ENCODE measurements at regions not wholly inside any gene's neighbourhood (a gene's known extent, or its start where the extent isn't known, plus 50 kb on each side); places are given as distances from the start of the nearest gene placed in this dataset.

- no peak for DNase-seq (ENCODE audit: low spot score)
Observed at GRCh38 chr2:104045071-104045470, 808.8 kb upstream of the POU3F3 start.

- DNase-seq (ENCODE audit: low spot score), result no peak
Observed at GRCh38 chr2:104046466-104046865, 807.4 kb upstream of the POU3F3 start.

- no peak for DNase-seq (ENCODE audit: low spot score)
Observed at GRCh38 chr2:104047516-104047915, 806.4 kb upstream of the POU3F3 start.

- DNase-seq (ENCODE audit: low spot score), result no peak
Observed at GRCh38 chr2:104049438-104049837, 804.5 kb upstream of the POU3F3 start.

GRCh38 chr2:104049981-104050380 lies 803.9 kb upstream of the POU3F3 start:
- no peak for DNase-seq (ENCODE audit: low spot score)

GRCh38 chr2:104050656-104051242 lies 803.2 kb upstream of the POU3F3 start:
- DNase-seq (ENCODE audit: low spot score), result peak; percentile 3

- DNase-seq (ENCODE audit: low spot score), result no peak
Observed at GRCh38 chr2:104051766-104052165, 802.1 kb upstream of the POU3F3 start.

- no peak for DNase-seq (ENCODE audit: low spot score)
Observed at GRCh38 chr2:104052356-104052755, 801.6 kb upstream of the POU3F3 start.

- DNase-seq (ENCODE audit: low spot score), result no peak
Observed at GRCh38 chr2:104056451-104056850, 797.5 kb upstream of the POU3F3 start.

- no peak for DNase-seq (ENCODE audit: low spot score)
Observed at GRCh38 chr2:104068665-104069064, 785.2 kb upstream of the POU3F3 start.

- DNase-seq (ENCODE audit: low spot score), result no peak
Observed at GRCh38 chr2:104077573-104077972, 776.3 kb upstream of the POU3F3 start.

- DNase-seq (ENCODE audit: low spot score), result no peak
Observed at GRCh38 chr2:104078431-104079157, 775.3 kb upstream of the POU3F3 start.

- no peak for DNase-seq (ENCODE audit: low spot score)
Observed at GRCh38 chr2:104088745-104089144, 765.2 kb upstream of the POU3F3 start.

GRCh38 chr2:104090407-104090806 lies 763.5 kb upstream of the POU3F3 start:
- DNase-seq (ENCODE audit: low spot score), result no peak

- no peak for DNase-seq (ENCODE audit: low spot score)
Observed at GRCh38 chr2:104091894-104092293, 762.0 kb upstream of the POU3F3 start.

- no peak for DNase-seq (ENCODE audit: low spot score)
Observed at GRCh38 chr2:104092886-104093285, 761.0 kb upstream of the POU3F3 start.

GRCh38 chr2:104102615-104103014 lies 751.3 kb upstream of the POU3F3 start:
- DNase-seq (ENCODE audit: low spot score), result no peak

- no peak for DNase-seq (ENCODE audit: low spot score)
Observed at GRCh38 chr2:104109356-104109755, 744.6 kb upstream of the POU3F3 start.

- no peak for DNase-seq (ENCODE audit: low spot score)
Observed at GRCh38 chr2:104118889-104119288, 735.0 kb upstream of the POU3F3 start.

GRCh38 chr2:104120171-104120570 lies 733.7 kb upstream of the POU3F3 start:
- DNase-seq (ENCODE audit: low spot score), result no peak

- DNase-seq (ENCODE audit: low spot score), result no peak
Observed at GRCh38 chr2:104125096-104125495, 728.8 kb upstream of the POU3F3 start.

GRCh38 chr2:104127049-104127770 lies 726.7 kb upstream of the POU3F3 start:
- DNase-seq (ENCODE audit: low spot score), result no peak

- DNase-seq (ENCODE audit: low spot score), result no peak
Observed at GRCh38 chr2:104140361-104140760, 713.6 kb upstream of the POU3F3 start.

Data from hematopoietic multipotent progenitor cell treated with erythropoietin and hydrocortisone succinate and interleukin-3 and kit ligand, for 15 days (in vitro differentiated cells).